HCT116 (cell line): ENCODE measurements at regions not wholly inside any gene's neighbourhood (a gene's known extent, or its start where the extent isn't known, plus 50 kb on each side); places are given as distances from the start of the nearest gene placed in this dataset.

ENCODE experiments used
- CEBPB ChIP-seq: IDR thresholded peaks from 2 replicates; pipeline ENCODE4 v1.6.1; 2012; ENCODE audit warnings: low read depth
- EGR1 ChIP-seq: IDR thresholded peaks from 2 replicates; pipeline ENCODE4 v1.6.1; 2012; ENCODE audit warnings: low read depth
- EZH2phosphoT487 ChIP-seq: fragments of 200-600 bp; IDR thresholded peaks from 2 replicates; pipeline ENCODE4 v1.6.1; 2018; ENCODE audit warnings: antibody characterized with exemption, borderline replicate concordance
- POLR2A ChIP-seq: IDR thresholded peaks from 2 replicates; pipeline ENCODE4 v1.7.0; 2011; ENCODE audit warnings: borderline replicate concordance; ENCODE audit not compliant: insufficient read depth, insufficient read length; ENCODE audit errors: extremely low read depth
- POLR2AphosphoS5 ChIP-seq: IDR thresholded peaks from 2 replicates; pipeline ENCODE4 v1.6.1; 2011; ENCODE audit warnings: mild to moderate bottlenecking, low read depth, low read length, moderate library complexity
- RAD21 ChIP-seq: IDR thresholded peaks from 2 replicates; pipeline ENCODE4 v1.6.1; 2012; ENCODE audit warnings: low read depth, mild to moderate bottlenecking
- YY1 ChIP-seq: IDR thresholded peaks from 2 replicates; pipeline ENCODE4 v1.6.1; 2011; ENCODE audit warnings: low read length, low read depth, moderate library complexity, mild to moderate bottlenecking; ENCODE audit not compliant: insufficient replicate concordance; ENCODE audit errors: extremely low read depth
- ZFX ChIP-seq: fragments of 450-650 bp; IDR thresholded peaks from 2 replicates; pipeline ENCODE4 v1.6.1; 2017
- TF ChIP-seq, protein P1 (sequence below), 3 experiments: fragments of 200-600 bp in 1 of 3; sonication (generic) in 1 of 3; IDR thresholded peaks in 2 of 3; conservative IDR thresholded peaks in 1 of 3; 2 replicates each; pipeline ENCODE4 v1.5.1; 2012 to 2017; ENCODE audit warnings: low read depth in 2 of 3, low read length in 2 of 3, antibody characterized with exemption in 1 of 3, borderline replicate concordance in 1 of 3, control low read depth in 1 of 3, mild to moderate bottlenecking in 1 of 3, mixed read lengths in 1 of 3, mixed run types in 1 of 3, moderate library complexity in 1 of 3; ENCODE audit not compliant: insufficient read depth in 1 of 3
- TF ChIP-seq, protein P2 (sequence below): IDR thresholded peaks from 2 replicates; pipeline ENCODE4 v1.6.1; 2012
- TF ChIP-seq, protein P3 (sequence below): IDR thresholded peaks from 2 replicates; pipeline ENCODE4 v1.6.1; 2012

DNA sequence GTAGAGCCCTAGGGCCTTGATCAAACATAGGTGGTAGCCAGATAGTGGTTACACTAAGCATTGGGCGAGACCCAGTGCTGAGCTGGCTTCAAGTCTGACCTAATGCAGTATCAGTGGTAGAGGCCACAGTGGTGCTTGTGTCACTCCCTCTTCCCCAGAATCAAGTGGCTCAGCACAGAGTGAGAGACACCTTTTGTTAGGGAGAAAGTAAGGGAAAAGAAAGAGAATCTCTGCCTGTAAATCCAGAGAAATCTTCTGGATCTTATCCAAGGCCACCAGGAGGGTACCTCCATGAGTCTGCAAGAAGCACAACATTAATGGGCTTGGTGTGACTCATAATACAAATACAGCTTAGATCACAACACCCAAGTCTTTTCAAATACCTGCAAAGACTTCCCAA lies 117.7 kb upstream of the SLC6A14 start:
- TF ChIP-seq, protein P1, sequence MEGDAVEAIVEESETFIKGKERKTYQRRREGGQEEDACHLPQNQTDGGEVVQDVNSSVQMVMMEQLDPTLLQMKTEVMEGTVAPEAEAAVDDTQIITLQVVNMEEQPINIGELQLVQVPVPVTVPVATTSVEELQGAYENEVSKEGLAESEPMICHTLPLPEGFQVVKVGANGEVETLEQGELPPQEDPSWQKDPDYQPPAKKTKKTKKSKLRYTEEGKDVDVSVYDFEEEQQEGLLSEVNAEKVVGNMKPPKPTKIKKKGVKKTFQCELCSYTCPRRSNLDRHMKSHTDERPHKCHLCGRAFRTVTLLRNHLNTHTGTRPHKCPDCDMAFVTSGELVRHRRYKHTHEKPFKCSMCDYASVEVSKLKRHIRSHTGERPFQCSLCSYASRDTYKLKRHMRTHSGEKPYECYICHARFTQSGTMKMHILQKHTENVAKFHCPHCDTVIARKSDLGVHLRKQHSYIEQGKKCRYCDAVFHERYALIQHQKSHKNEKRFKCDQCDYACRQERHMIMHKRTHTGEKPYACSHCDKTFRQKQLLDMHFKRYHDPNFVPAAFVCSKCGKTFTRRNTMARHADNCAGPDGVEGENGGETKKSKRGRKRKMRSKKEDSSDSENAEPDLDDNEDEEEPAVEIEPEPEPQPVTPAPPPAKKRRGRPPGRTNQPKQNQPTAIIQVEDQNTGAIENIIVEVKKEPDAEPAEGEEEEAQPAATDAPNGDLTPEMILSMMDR (IDR thresholded peaks at IDR 0.05 in 2 of 3, conservative IDR thresholded peaks at IDR 0.05 in 1 of 3; ENCODE audit: borderline replicate concordance in 1 of 3, insufficient read depth in 1 of 3, low read depth in 2 of 3, low read length in 2 of 3) = no peak
- TF ChIP-seq RAD21 = no peak
- TF ChIP-seq POLR2A = no peak
- no peak for TF ChIP-seq POLR2AphosphoS5
- TF ChIP-seq EZH2phosphoT487 = no peak
- TF ChIP-seq, protein P2, sequence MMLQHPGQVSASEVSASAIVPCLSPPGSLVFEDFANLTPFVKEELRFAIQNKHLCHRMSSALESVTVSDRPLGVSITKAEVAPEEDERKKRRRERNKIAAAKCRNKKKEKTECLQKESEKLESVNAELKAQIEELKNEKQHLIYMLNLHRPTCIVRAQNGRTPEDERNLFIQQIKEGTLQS = no peak
- TF ChIP-seq EGR1 = no peak
- no peak for TF ChIP-seq ZFX
- TF ChIP-seq YY1 = no peak
- TF ChIP-seq, protein P3, sequence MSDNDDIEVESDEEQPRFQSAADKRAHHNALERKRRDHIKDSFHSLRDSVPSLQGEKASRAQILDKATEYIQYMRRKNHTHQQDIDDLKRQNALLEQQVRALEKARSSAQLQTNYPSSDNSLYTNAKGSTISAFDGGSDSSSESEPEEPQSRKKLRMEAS = no peak
- TF ChIP-seq CEBPB = no peak
